H1 (cell line): ENCODE measurements at regions not wholly inside any gene's neighbourhood (a gene's known extent, or its start where the extent isn't known, plus 50 kb on each side); places are given as distances from the start of the nearest gene placed in this dataset.
A peak's percentile ranks its signal among the peaks of the same experiment; 100 is the strongest.

Experiments
- CTCF ChIA-PET: fragments of 300-600 bp; sonication (Branson Sonifier 250); formaldehyde crosslinking; loops from one replicate; lab custom pipeline; 2021; ENCODE audit not compliant: partially characterized antibody; lab: Charles Lee
- POLR2A ChIA-PET: fragments of 300-600 bp; sonication (Branson Sonifier 250); formaldehyde crosslinking; loops from one replicate; lab custom pipeline; 2021; ENCODE audit warnings: inconsistent platforms; ENCODE audit not compliant: partially characterized antibody; lab: Charles Lee
- DNase-seq, 2 experiments: peaks; one replicate each; pipeline versions ENCODE4 v3.0.0 to v3.0.0-alpha.2; 2010 to 2022; ENCODE audit warnings: low spot score in 2 of 2, low read depth in 1 of 2, mixed read lengths in 1 of 2
- FAIRE-seq: peaks from 2 replicates; lab custom pipeline; 2011; peaks lifted over from hg19 to GRCh38; lab: Jason Lieb, UNC
- H2AFZ ChIP-seq: 2 replicates; pipeline ENCODE4 v1.8.1; 2012; ENCODE audit warnings: low read length, inconsistent platforms
- H2AK5ac ChIP-seq: 2 replicates; pipeline ENCODE4 v1.6.1; 2013; ENCODE audit warnings: low read depth, low read length
- H2BK120ac ChIP-seq: replicated peaks from 2 replicates; pipeline ENCODE3; 2013; ENCODE audit warnings: low read depth, low read length, inconsistent platforms
- H2BK12ac ChIP-seq: 2 replicates; pipeline ENCODE4 v1.6.1; 2013; ENCODE audit warnings: low read depth, low read length
- H2BK15ac ChIP-seq: 2 replicates; pipeline ENCODE4 v1.6.1; 2013; ENCODE audit warnings: low read length
- H2BK20ac ChIP-seq: 2 replicates; pipeline ENCODE4 v1.6.1; 2013; ENCODE audit warnings: low read length
- H2BK5ac ChIP-seq: 2 replicates; pipeline ENCODE4 v1.6.1; 2013; ENCODE audit warnings: low read depth, low read length
- H3K14ac ChIP-seq: 2 replicates; pipeline ENCODE4 v1.6.1; 2013; ENCODE audit warnings: inconsistent platforms; ENCODE audit not compliant: insufficient read length
- H3K18ac ChIP-seq: 2 replicates; pipeline ENCODE4 v1.6.1; 2013; ENCODE audit warnings: low read length; ENCODE audit errors: extremely low read depth
- H3K23ac ChIP-seq: 2 replicates; pipeline ENCODE4 v1.6.1; 2013; ENCODE audit warnings: inconsistent platforms; ENCODE audit not compliant: insufficient read length
- H3K23me2 ChIP-seq: 2 replicates; pipeline ENCODE4 v1.6.1; 2013; ENCODE audit warnings: low read depth, low read length
- H3K27ac ChIP-seq: 2 replicates; pipeline ENCODE4 v1.6.1; 2011; ENCODE audit warnings: low read depth, low read length, inconsistent platforms
- H3K27me3 ChIP-seq, 4 experiments: replicated peaks in 1 of 4; 1 replicate in 1 of 4; 2 replicates in 3 of 4; pipeline versions ENCODE4 v1.6.1 to v1.8.1; 2011 to 2013; ENCODE audit warnings: low read length in 3 of 4, mild to moderate bottlenecking in 3 of 4, inconsistent platforms in 2 of 4, mixed read lengths in 2 of 4, moderate library complexity in 1 of 4; ENCODE audit not compliant: control insufficient read depth in 3 of 4, insufficient read depth in 3 of 4; ENCODE audit errors: extremely low read depth in 1 of 4
- H3K36me3 ChIP-seq, 4 experiments: 2 replicates each; pipeline versions ENCODE4 v1.6.1 to v1.8.1; 2011 to 2013; ENCODE audit warnings: mild to moderate bottlenecking in 4 of 4, low read length in 3 of 4, moderate library complexity in 2 of 4, control low read depth in 1 of 4, inconsistent platforms in 1 of 4; ENCODE audit not compliant: insufficient read depth in 4 of 4, control insufficient read depth in 2 of 4
- H3K4ac ChIP-seq: replicated peaks from 2 replicates; pipeline ENCODE3; 2013; ENCODE audit warnings: low read length, low read depth, mixed read lengths, inconsistent platforms; ENCODE audit not compliant: insufficient read length
- H3K4me1 ChIP-seq, 4 experiments: replicated peaks in 1 of 4; 1 replicate in 1 of 4; 2 replicates in 3 of 4; pipeline versions ENCODE4 v1.6.1 to v1.8.1; 2011 to 2013; ENCODE audit warnings: low read length in 3 of 4, inconsistent platforms in 2 of 4, mixed read lengths in 1 of 4; ENCODE audit not compliant: insufficient read depth in 4 of 4, control insufficient read depth in 3 of 4
- H3K4me2 ChIP-seq, 2 experiments: 2 replicates each; pipeline versions ENCODE4 v1.6.1 to v1.8.1; 2011 to 2013; ENCODE audit warnings: low read depth in 2 of 2, low read length in 2 of 2, control low read depth in 1 of 2, inconsistent platforms in 1 of 2, mild to moderate bottlenecking in 1 of 2; ENCODE audit not compliant: insufficient read depth in 1 of 2
- H3K4me3 ChIP-seq, 4 experiments: fragments of 200-600, 300-600 bp in 1 of 4; sonication (generic), shearing (Covaris generic), sonication (Bioruptor Twin) in 1 of 4; 2 replicates each; pipeline versions ENCODE4 v1.5.1 to v1.8.1; 2011 to 2016; ENCODE audit warnings: low read length in 4 of 4, low read depth in 3 of 4, control low read depth in 2 of 4, inconsistent platforms in 2 of 4, mild to moderate bottlenecking in 2 of 4, mixed read lengths in 1 of 4, moderate library complexity in 1 of 4; ENCODE audit not compliant: insufficient read depth in 2 of 4; ENCODE audit errors: extremely low read depth in 1 of 4
- H3K56ac ChIP-seq: replicated peaks from 2 replicates; pipeline ENCODE3; 2013; ENCODE audit warnings: low read depth, mild to moderate bottlenecking, mixed read lengths, low read length, inconsistent platforms; ENCODE audit not compliant: insufficient read length
- H3K79me1 ChIP-seq: 2 replicates; pipeline ENCODE4 v1.6.1; 2013; ENCODE audit warnings: low read depth, low read length, control low read depth
- H3K79me2 ChIP-seq, 2 experiments: 2 replicates each; pipeline versions ENCODE4 v1.6.1 to v1.8.1; 2012 to 2013; ENCODE audit warnings: low read length in 2 of 2, mild to moderate bottlenecking in 2 of 2, inconsistent platforms in 1 of 2; ENCODE audit not compliant: insufficient read depth in 2 of 2, control insufficient read depth in 1 of 2
- H3K9ac ChIP-seq, 4 experiments: replicated peaks in 1 of 4; 1 replicate in 1 of 4; 2 replicates in 3 of 4; pipeline versions ENCODE4 v1.6.1 to v1.8.1; 2011 to 2013; ENCODE audit warnings: low read depth in 3 of 4, low read length in 3 of 4, control low read depth in 2 of 4, mild to moderate bottlenecking in 2 of 4, moderate library complexity in 2 of 4, inconsistent platforms in 1 of 4; ENCODE audit errors: extremely low read depth in 1 of 4
- H3K9me3 ChIP-seq, 2 experiments: 2 replicates each; pipeline versions ENCODE4 v1.6.1 to v1.8.1; 2012 to 2013; ENCODE audit warnings: mild to moderate bottlenecking in 2 of 2, moderate library complexity in 2 of 2, control low read depth in 1 of 2, inconsistent platforms in 1 of 2, low read depth in 1 of 2, low read length in 1 of 2, mixed read lengths in 1 of 2; ENCODE audit not compliant: insufficient read depth in 2 of 2
- H4K20me1 ChIP-seq, 2 experiments: replicated peaks in 1 of 2; 2 replicates each; pipeline versions ENCODE3 to v1.8.1; 2011 to 2013; ENCODE audit warnings: inconsistent platforms in 2 of 2, low read length in 2 of 2, mild to moderate bottlenecking in 1 of 2; ENCODE audit not compliant: insufficient read depth in 2 of 2, control insufficient read depth in 1 of 2
- H4K5ac ChIP-seq: 2 replicates; pipeline ENCODE4 v1.6.1; 2013; ENCODE audit warnings: low read length, low read depth, mixed read lengths, inconsistent platforms; ENCODE audit not compliant: insufficient read length
- H4K8ac ChIP-seq: 2 replicates; pipeline ENCODE4 v1.8.0; 2013; ENCODE audit warnings: mild to moderate bottlenecking, moderate library complexity, low read length, inconsistent platforms; ENCODE audit not compliant: insufficient read depth; ENCODE audit errors: extremely low read depth
- H4K91ac ChIP-seq: replicated peaks from 2 replicates; pipeline ENCODE3; 2013; ENCODE audit warnings: low read length, mixed read lengths, inconsistent platforms; ENCODE audit not compliant: insufficient read length
- MAFK ChIP-seq: IDR thresholded peaks from 2 replicates; pipeline ENCODE4 v1.6.1; 2012; ENCODE audit warnings: low read depth, mild to moderate bottlenecking, improper control_type of control experiment, low read length
- RBBP5 ChIP-seq: IDR thresholded peaks from 2 replicates; pipeline ENCODE4 v1.7.1; 2012; ENCODE audit warnings: low read depth, mild to moderate bottlenecking, inconsistent platforms, low read length, moderate library complexity, borderline replicate concordance
- WGBS, 2 experiments: shearing (Covaris generic) in 1 of 2; methylation state at CpG; one replicate each; pipeline versions ENCODE4 v1.1.6 to v1.1.7; 2013 to 2015; ENCODE audit warnings: low lambda C conversion rate in 2 of 2, mixed read lengths in 2 of 2, inconsistent platforms in 1 of 2, low coverage in 1 of 2, missing lambda C conversion rate in 1 of 2; ENCODE audit not compliant: insufficient replicate concordance in 2 of 2, insufficient coverage in 1 of 2, insufficient read length in 1 of 2; ENCODE audit errors: extremely low coverage in 1 of 2, missing lambda C conversion rate in 1 of 2; 5-methylcytosine and 5-hydroxymethylcytosine counted together

DNA sequence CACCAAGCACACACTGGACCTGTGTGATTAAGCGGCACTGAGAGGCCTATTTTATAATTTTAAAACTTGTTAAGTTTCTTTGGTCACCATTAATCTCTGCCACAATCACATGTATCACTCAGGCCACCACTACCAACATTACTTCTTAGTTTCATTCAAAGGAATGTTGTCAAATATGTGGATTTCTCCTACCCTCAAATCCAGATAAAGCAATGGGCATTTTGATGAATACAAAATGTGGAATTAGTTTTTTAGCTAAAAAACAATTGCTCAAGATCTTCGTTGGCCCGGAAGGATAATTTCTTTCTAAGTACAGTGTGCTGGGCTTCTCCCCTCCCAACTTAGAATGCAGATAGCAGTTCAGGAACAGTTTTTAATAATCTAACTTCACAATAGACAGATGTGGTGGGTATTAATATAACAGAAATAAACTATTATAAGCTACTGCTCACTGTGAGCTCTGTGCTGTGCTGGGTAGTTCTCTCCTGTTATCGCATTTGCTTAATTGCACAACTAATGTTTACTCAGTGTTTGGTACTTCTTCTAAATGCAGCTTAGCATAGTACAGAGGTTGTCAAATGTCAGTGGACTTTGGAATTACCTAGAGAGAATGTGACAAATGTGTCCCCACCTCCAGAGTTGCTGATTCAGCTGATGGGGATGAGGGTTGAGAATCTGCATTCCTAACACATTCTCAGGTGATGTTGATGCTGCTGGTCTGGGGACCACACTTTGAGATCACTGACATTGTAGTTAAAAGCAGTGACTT is 266.7 kb upstream of the AMIGO2 start:
- Histone ChIP-seq H2BK12ac (no peak overlapping the region), H2BK5ac (no peak overlapping the region), H3K27me3 (no peaks in the 10 kb centered on the region), H2BK15ac (no peak overlapping the region), H2AFZ (no peak overlapping the region), H3K14ac (no peak overlapping the region), H3K9ac (no peak overlapping the region), H3K56ac (no peak overlapping the region), H3K4me3 (no peak overlapping the region), H3K4me1 (no peaks in the 10 kb centered on the region), H2BK20ac (no peak overlapping the region), H3K36me3 (no peaks in the 10 kb centered on the region), H3K79me2 (no peaks in the 10 kb centered on the region), H2BK120ac (no peak overlapping the region), H3K9me3 (no peaks in the 10 kb centered on the region), H4K8ac (no peak overlapping the region), H4K5ac (no peak overlapping the region), H2AK5ac (no peak overlapping the region), H4K20me1 (no peaks in the 10 kb centered on the region), H3K79me1 (no peaks in the 10 kb centered on the region), H3K4me2 (no peak overlapping the region), H3K4ac (no peak overlapping the region), H3K27ac (no peak overlapping the region), H3K23ac (no peak overlapping the region), H3K23me2 (no peaks in the 10 kb centered on the region), H3K18ac (no peak overlapping the region), H4K91ac (no peak overlapping the region)
- no peak for FAIRE-seq
- DNase-seq = no peak
- CTCF ChIA-PET = interaction anchor here (0.6 to 1.0 kb wide), 3 partner anchors 49 to 574 kb away, joined by 3 read pairs; no protein-coding TSS in a partner anchor
- 77% methylated on average over 4 of the region's 4 CpGs; no CpG with 5 or more reads in 1 of the 2 experiments for WGBS, 2 experiments
- TF ChIP-seq RBBP5 (no peak), MAFK (peak; percentile 48; the same call in 1 of the 2 replicates)
- POLR2A ChIA-PET = no interaction called here
